ENCODE measurements at regions not wholly inside any gene's neighbourhood (a gene's known extent, or its start where the extent isn't known, plus 50 kb on each side); places are given as distances from the start of the nearest gene placed in this dataset.

DNA sequence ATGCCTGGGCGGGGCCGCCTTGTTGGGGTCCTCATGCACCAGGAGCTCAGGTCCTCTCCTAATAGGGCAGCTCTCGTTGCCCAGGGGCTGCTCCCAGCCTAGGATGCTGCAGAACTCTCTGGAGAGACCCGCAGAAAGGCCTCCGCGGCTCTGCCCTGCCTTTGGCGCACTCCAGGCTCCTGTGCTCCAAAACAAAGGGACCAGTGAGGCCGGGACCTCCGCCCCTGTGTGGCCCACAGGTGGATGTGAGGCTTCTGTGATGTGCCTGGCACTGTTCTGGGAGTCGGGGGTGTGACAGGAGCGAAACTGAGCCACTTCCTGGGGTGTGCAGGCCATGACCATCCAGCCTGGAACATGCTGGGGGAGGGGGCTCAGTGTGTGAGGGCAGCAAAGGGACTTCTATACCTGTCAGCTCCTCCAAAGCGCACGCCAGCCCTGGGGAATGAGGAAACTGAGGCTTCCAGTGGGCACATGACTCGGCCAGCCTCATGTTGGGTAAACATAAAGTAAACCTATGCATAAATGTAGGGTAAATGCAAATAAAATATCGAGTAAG, 153.2 kb downstream of the IRF8 start:
- Mint-ChIP-seq H3K36me3 (no peaks in the 10 kb centered on the region), H3K27me3 (peaks cover 16% of the 10 kb centered on the region), H3K9me3 (no peaks in the 10 kb centered on the region), H3K4me3 (no peak overlapping the region), H3K4me1 (ENCODE audit: low read depth) (no peaks in the 10 kb centered on the region), H3K27ac (no peak overlapping the region)
- POLR2A ChIA-PET = no interaction called here
- no peak for DNase-seq
- intact Hi-C loops (cut with micrococcal nuclease) = no loop called here
- CTCF ChIA-PET = no interaction called here

GRCh38 chr16:86052926-86053325, 154.0 kb downstream of the IRF8 start:
- Mint-ChIP-seq H3K36me3 (no peaks in the 10 kb centered on the region), H3K9me3 (no peaks in the 10 kb centered on the region), H3K27me3 (peaks cover 12% of the 10 kb centered on the region), H3K27ac (no peak overlapping the region), H3K4me3 (no peak overlapping the region), H3K4me1 (ENCODE audit: low read depth) (no peaks in the 10 kb centered on the region)
- ChIA-PET POLR2A (no interaction called here), CTCF (interaction anchor here (0.9 kb wide), 1 partner anchor 9 kb away, joined by 4 read pairs; no protein-coding TSS in a partner anchor)
- DNase-seq = no peak
- intact Hi-C loops (cut with micrococcal nuclease) = no loop called here

GRCh38 chr16:86059253-86060171, 160.6 kb downstream of the IRF8 start:
- Mint-ChIP-seq H3K27ac (no peak overlapping the region), H3K4me3 (no peak overlapping the region), H3K4me1 (ENCODE audit: low read depth) (no peaks in the 10 kb centered on the region), H3K36me3 (no peaks in the 10 kb centered on the region), H3K9me3 (no peaks in the 10 kb centered on the region), H3K27me3 (peaks cover 6% of the 10 kb centered on the region)
- CTCF ChIA-PET = no interaction called here
- DNase-seq = no peak
- POLR2A ChIA-PET = no interaction called here
- intact Hi-C loops (cut with micrococcal nuclease) = no loop called here

- H3K27ac Mint-ChIP-seq = no peak overlapping the region
- H3K36me3 Mint-ChIP-seq = no peaks in the 10 kb centered on the region
- no peak overlapping the region for H3K4me3 Mint-ChIP-seq
- peaks cover 6% of the 10 kb centered on the region for H3K27me3 Mint-ChIP-seq
- H3K4me1 Mint-ChIP-seq (ENCODE audit: low read depth) = no peaks in the 10 kb centered on the region
- DNase-seq = no peak
- H3K9me3 Mint-ChIP-seq = no peaks in the 10 kb centered on the region
- POLR2A ChIA-PET = no interaction called here
- CTCF ChIA-PET = no interaction called here
- intact Hi-C loops (cut with micrococcal nuclease) = no loop called here
These were observed 161.7 kb downstream of the IRF8 start for GRCh38 chr16:86060381-86061317.

- intact Hi-C loops (cut with micrococcal nuclease) = no loop called here
- Mint-ChIP-seq H3K4me3 (no peak overlapping the region), H3K27ac (no peak overlapping the region), H3K4me1 (ENCODE audit: low read depth) (no peaks in the 10 kb centered on the region), H3K27me3 (peaks cover 6% of the 10 kb centered on the region), H3K9me3 (no peaks in the 10 kb centered on the region), H3K36me3 (no peaks in the 10 kb centered on the region)
- POLR2A ChIA-PET = no interaction called here
- DNase-seq = no peak
- CTCF ChIA-PET = no interaction called here
These were observed 162.3 kb downstream of the IRF8 start for GRCh38 chr16:86061318-86061695.

DNA sequence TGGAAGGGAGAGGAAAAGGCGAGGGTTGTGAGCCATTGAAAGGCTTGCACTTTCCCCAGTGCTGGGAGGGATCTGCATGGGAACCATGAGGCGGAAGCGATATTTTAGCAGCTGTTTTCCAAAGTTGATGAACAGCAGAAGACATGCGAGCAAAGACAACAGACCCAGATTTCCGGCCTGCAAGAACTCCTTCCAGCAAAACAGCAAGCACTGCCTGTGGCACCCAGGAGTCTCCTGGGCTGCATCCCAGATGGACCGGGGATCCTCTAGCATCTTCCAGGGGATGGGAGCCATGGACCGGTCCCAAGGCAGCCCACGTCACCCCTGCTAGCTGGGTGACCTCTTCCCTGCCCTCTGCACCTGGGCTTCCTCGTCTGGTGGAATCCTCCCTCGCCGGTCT, 162.8 kb downstream of the IRF8 start:
- H3K27me3 Mint-ChIP-seq = peaks cover 6% of the 10 kb centered on the region
- H3K36me3 Mint-ChIP-seq = no peaks in the 10 kb centered on the region
- CTCF ChIA-PET = no interaction called here
- no peaks in the 10 kb centered on the region for H3K9me3 Mint-ChIP-seq
- no peak for DNase-seq
- no peak overlapping the region for H3K4me3 Mint-ChIP-seq
- intact Hi-C loops (cut with micrococcal nuclease) = no loop called here
- no peak overlapping the region for H3K27ac Mint-ChIP-seq
- POLR2A ChIA-PET = no interaction called here
- no peaks in the 10 kb centered on the region for H3K4me1 Mint-ChIP-seq (ENCODE audit: low read depth)

- Mint-ChIP-seq H3K27ac (no peak overlapping the region), H3K36me3 (no peaks in the 10 kb centered on the region), H3K9me3 (no peaks in the 10 kb centered on the region), H3K4me3 (no peak overlapping the region), H3K4me1 (ENCODE audit: low read depth) (no peaks in the 10 kb centered on the region), H3K27me3 (peaks cover 6% of the 10 kb centered on the region)
- POLR2A ChIA-PET = no interaction called here
- DNase-seq = no peak
- intact Hi-C loops (cut with micrococcal nuclease) = no loop called here
- CTCF ChIA-PET = no interaction called here
These were observed 163.5 kb downstream of the IRF8 start for GRCh38 chr16:86062271-86062965.

GRCh38 chr16:86063760-86064405, 164.9 kb downstream of the IRF8 start:
- CTCF ChIA-PET = interaction anchor here (1.0 to 1.4 kb wide), 2 partner anchors 12 to 242 kb away, joined by 3 read pairs; no protein-coding TSS in a partner anchor
- H3K9me3 Mint-ChIP-seq = no peaks in the 10 kb centered on the region

DNA sequence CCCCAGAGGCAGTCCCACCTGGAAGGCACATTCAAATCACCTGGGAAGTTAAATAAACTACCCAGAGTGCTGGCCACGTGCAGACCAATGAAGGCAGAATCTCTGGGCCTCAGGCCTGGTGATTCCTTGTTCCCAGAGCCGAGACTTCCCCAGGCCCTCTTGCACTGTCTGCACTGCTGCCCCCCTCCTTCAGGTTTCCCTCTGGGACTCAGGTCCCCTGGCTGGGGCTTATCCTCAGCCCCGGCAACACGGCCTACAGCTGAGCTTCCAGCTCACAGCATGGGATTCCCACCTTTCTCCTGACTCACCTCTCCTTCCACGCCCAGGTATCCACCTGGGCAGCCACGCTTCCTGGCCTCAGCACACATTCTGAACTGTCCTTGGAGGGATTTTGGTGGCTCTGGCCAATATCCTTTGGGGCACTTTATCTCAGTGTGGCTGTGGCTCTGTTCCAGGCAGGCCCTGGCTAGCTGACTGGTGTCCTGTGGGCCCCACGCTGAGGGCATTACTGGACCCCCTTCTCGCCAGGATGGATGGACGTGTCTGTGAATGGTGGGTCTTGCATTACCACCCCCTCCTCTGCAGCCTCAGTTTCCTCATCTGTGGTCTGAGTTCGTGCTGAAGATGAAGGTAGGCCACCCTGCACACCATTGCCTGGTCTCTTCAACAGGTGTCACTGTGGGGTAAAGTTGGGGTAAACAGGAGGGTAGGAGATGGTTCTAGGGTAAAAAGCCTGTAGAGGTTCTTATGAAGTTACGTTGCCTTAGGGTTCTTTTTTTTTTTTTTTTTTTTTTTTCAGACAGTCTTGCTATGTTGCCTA, 165.7 kb downstream of the IRF8 start:
- CTCF ChIA-PET = interaction anchor here (1.0 to 1.4 kb wide), 2 partner anchors 11 to 243 kb away, joined by 3 read pairs; no protein-coding TSS in a partner anchor
- H3K4me3 Mint-ChIP-seq = no peak overlapping the region
- no peaks in the 10 kb centered on the region for H3K9me3 Mint-ChIP-seq
- intact Hi-C loops (cut with micrococcal nuclease) = no loop called here
- H3K36me3 Mint-ChIP-seq = no peaks in the 10 kb centered on the region
- peaks cover 7% of the 10 kb centered on the region for H3K27me3 Mint-ChIP-seq
- no peaks in the 10 kb centered on the region for H3K4me1 Mint-ChIP-seq (ENCODE audit: low read depth)
- no peak for DNase-seq
- H3K27ac Mint-ChIP-seq = no peak overlapping the region
- POLR2A ChIA-PET = interaction anchor here (0.6 kb wide), 1 partner anchor 74 kb away, joined by 3 read pairs; no protein-coding TSS in a partner anchor

More at GRCh38 chr16:86063760-86064405, 164.9 kb downstream of the IRF8 start:
- POLR2A ChIA-PET = no interaction called here
- no peaks in the 10 kb centered on the region for H3K4me1 Mint-ChIP-seq (ENCODE audit: low read depth)
- DNase-seq = no peak
- H3K4me3 Mint-ChIP-seq = no peak overlapping the region
- no peak overlapping the region for H3K27ac Mint-ChIP-seq
- peaks cover 6% of the 10 kb centered on the region for H3K27me3 Mint-ChIP-seq
- intact Hi-C loops (cut with micrococcal nuclease) = no loop called here
- H3K36me3 Mint-ChIP-seq = no peaks in the 10 kb centered on the region

- Mint-ChIP-seq H3K36me3 (no peaks in the 10 kb centered on the region), H3K27me3 (peaks cover 7% of the 10 kb centered on the region), H3K4me3 (no peak overlapping the region), H3K4me1 (ENCODE audit: low read depth) (no peaks in the 10 kb centered on the region), H3K27ac (no peak overlapping the region), H3K9me3 (no peaks in the 10 kb centered on the region)
- CTCF ChIA-PET = no interaction called here
- intact Hi-C loops (cut with micrococcal nuclease) = no loop called here
- POLR2A ChIA-PET = interaction anchor here (0.6 kb wide), 1 partner anchor 73 kb away, joined by 3 read pairs; no protein-coding TSS in a partner anchor
- DNase-seq = no peak
These were observed 166.7 kb downstream of the IRF8 start for GRCh38 chr16:86065711-86066110.

DNA sequence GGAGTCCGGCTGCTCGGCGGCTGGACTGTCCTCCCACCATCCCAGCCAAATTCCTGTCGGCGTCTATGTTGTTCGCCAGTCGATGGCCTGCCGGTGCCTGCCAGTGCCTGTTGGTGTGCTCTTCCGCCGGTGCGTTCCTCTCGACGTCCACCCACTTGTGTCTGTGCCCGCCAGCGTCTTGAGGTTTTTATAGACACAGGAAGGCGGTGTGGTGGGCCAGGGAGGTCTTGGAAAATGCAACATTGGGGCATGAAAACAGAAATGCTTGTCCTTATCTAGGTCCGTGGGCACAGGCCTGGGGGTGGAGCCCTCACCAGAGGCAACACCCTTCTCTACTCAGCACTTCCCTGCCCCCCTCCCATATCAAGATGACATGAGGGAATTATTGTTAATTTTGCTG, 167.8 kb downstream of the IRF8 start:
- H3K4me1 Mint-ChIP-seq (ENCODE audit: low read depth) = no peaks in the 10 kb centered on the region
- intact Hi-C loops (cut with micrococcal nuclease) = no loop called here
- ChIA-PET CTCF (no interaction called here), POLR2A (no interaction called here)
- no peak overlapping the region for H3K27ac Mint-ChIP-seq
- no peaks in the 10 kb centered on the region for H3K9me3 Mint-ChIP-seq
- no peaks in the 10 kb centered on the region for H3K36me3 Mint-ChIP-seq
- DNase-seq = no peak
- no peak overlapping the region for H3K4me3 Mint-ChIP-seq
- H3K27me3 Mint-ChIP-seq = peaks cover 7% of the 10 kb centered on the region
